ENCODE measurements at regions not wholly inside any gene's neighbourhood (a gene's known extent, or its start where the extent isn't known, plus 50 kb on each side); places are given as distances from the start of the nearest gene placed in this dataset.

- DNase-seq = no peak
Observed at GRCh38 chr20:22366631-22367030, 217.7 kb downstream of the FOXA2 start.

- DNase-seq = no peak
Observed at GRCh38 chr20:22354647-22355046, 229.7 kb downstream of the FOXA2 start.

- DNase-seq = no peak
Observed at GRCh38 chr20:22353586-22353985, 230.8 kb downstream of the FOXA2 start.

DNA sequence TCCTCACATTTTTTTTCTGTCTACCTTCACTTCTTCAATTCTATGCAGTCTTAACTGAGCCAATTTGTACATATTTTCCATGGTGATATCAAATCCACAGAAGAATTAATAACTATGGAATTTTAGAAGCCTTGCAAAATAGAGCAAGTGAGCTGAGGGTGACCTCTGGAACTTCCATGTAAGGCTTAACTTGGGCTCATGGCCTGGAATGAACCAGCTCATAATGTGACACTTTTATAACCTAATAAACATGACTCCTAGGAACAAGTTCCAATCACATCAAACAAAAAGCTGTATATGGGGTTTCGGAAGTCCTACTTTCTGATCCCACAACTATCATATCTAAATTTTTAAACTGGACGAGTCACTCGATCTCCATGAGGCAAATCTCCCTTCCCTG lies 232.4 kb downstream of the FOXA2 start:
- DNase-seq = no peak

DNA sequence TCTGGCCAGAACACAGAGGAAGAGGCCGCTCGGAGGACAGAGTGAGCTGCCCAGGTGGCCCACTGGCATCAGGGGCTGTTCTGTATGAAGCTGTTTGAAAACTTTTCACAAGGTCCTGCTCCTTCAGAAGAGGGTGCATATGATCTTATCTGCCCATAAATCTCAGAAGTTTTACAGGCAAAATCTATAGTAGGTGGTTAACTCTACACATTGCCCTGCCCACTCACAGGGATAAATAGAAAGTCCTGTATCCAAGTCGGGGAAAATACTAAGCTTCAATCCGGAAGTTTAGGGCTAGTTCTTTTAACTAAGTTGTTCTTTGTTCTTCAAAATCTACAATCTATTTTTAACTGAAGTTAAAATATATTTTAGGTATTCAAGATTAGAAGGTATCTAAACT lies 233.7 kb downstream of the FOXA2 start:
- DNase-seq = no peak

GRCh38 chr20:22348010-22348409 lies 236.4 kb downstream of the FOXA2 start:
- no peak for DNase-seq

GRCh38 chr20:22346716-22347115 lies 237.7 kb downstream of the FOXA2 start:
- DNase-seq = no peak

DNA sequence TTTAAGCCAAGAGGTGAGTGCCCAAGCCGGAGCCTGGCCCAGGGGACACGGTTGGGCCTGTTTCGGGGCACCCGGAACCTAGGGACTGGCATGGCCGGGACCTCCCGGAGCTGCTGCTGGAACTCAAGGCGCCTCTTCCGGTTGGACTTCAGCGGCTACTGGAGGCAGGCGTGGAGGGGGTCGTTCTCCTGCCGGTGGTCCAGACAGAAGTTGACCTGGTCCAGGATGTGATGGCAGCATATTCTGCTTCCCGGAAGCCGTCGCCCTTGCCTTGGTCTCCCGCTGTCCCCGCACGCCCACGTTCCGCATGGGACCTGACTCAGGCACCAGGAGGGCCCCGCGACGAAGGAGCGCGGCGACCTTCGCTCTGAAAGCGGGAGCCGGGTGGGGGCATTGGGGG lies 240.8 kb downstream of the FOXA2 start:
- no peak for DNase-seq

GRCh38 chr20:22342410-22342809 lies 242.0 kb downstream of the FOXA2 start:
- no peak for DNase-seq

GRCh38 chr20:22341508-22341907 lies 242.9 kb downstream of the FOXA2 start:
- DNase-seq = no peak

GRCh38 chr20:22339946-22340345 lies 244.4 kb downstream of the FOXA2 start:
- DNase-seq = no peak

DNA sequence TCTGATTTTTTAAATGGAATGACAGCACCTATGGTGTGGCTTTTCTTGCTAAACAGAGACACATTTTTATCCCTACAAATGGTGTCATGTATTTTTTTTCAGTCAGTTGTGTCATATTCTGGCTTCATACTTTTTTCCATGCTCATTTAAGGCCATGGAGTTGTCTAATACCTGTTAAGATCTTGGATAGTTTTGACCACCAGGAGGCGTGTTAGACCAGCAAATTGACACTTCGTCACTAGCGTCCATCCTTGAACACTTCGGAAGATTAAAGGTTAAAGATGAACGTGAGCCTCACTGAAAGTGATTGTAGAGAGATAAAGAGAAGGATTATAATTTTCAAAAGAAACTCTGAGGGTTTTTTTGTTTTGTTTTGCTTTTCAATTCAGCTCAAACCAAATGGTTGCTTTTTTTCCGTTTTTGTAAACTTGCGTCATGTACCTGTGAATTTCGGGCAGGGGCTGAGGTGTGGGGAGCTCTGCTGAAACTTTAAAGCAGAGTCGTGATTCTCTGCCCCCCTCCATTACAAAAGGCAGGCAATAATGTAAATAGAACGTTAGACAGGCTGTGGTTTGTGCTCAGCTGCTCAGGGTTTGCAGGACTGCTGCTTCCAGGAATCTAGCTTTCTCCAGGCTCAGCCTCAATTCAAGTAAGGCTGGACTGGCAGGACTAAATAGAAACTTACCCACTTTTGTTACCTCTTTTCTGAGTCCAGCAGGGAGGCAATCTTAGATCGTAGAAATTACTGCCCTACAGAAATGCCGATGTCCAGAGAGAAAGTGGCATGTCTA lies 245.1 kb downstream of the FOXA2 start:
- DNase-seq = no peak

GRCh38 chr20:22338140-22338708 lies 246.1 kb downstream of the FOXA2 start:
- no peak for DNase-seq

DNA sequence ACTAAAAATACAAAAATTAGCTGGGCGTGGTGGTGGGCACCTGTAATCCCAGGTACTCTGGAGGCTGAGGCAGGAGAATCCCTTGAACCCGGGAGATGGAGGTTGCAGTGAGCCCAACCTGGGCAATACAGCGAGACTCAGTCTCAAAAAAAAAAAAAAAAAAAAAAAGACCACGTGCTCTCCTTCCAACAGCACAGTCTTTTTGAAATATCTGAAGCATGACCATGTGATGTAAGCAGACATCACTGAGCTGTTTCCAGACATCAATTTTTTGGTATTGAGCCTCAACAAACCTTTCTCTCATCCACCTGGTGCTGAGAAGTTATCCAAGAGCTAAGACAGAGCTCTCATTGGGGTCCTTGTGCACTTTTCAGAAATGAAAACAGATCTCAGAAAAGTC lies 249.2 kb downstream of the FOXA2 start:
- no peak for DNase-seq

DNA sequence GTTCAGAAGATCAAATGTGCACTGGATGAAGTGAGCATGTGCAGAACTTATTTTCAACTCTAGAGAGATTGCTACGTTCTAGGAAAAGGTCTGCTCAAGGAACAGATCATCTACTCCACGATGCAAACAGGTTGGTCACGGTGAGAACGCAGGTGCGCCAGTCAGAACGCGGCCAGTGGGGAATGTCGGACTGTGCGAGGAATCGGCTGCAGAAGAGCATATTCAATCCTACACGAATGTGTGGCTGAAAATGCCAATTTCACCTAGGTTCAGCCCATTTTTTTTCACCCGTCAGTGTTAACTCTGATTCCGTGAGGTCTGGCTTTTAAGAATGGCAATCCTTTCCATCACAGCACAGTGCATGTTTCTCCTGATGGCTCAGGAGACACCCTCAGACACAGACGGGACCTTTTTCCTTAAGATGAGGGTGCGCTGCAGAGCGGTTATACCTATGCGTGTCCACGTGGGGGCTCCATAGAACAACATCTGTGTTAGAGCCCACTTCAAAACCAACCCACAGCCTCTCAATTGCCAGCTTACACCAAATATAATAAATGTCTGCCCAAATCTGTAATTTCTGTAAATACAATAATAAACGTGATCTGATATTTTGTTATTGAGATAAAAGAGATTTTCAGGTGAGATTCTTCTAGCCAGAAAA lies 250.4 kb downstream of the FOXA2 start:
- no peak for DNase-seq

DNA sequence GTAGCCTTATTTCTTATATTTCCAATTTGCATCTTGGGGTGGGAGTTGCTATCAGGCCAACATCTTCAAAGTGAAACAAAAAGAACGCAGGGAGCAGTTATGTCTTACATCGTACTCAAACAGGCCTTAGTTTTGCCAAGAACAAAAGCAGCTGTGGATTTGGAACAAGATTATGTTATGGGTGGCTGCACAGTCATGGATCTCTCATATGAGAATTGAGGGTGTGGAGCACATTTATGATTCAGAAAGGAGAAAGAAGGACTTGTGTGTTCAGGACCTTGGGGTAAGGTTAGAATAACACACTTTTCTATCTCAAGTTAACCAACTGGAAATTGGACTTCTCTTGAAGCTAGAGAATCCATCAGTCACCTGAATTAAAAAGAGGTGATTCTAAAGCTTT lies 259.9 kb downstream of the FOXA2 start:
- no peak for DNase-seq

DNA sequence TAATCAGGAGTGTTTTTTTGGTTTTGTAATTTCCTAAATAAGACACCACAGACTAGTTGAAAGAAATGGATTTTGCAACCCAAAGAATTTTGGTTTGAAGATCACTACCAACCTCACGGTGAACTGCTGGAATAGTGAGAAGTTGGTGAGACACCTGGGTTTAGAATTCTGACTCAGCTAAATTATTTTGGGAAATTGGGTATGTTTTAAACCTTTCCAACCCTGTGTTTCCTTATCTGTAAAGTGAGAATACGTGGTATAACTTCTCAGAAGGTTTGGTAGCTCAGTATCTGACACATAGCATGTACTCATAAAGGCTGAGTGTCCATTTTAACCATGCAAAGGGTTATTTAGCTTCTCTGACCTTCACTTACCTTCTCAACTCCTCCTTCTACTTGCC lies 261.9 kb downstream of the FOXA2 start:
- no peak for DNase-seq

DNA sequence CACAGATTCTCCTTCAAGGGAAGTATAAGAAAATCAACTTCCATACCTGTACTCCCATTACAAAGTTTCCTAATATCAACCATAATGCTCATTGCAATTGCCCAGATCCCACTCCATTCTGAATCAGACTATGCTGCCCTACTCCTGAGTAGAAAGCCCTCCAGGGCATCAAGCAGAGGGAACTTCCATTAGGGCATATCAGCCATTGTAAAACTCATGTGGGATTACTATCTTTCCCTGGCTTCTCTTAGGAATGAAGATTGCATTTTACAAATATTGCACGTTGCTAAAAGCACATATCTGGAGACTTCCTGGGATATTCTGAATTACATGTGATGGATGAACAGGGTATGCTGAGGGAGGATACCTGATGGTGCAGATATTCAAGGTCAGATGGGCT lies 263.2 kb downstream of the FOXA2 start:
- DNase-seq = no peak

- DNase-seq = no peak
Observed at GRCh38 chr20:22320245-22320915, 264.0 kb downstream of the FOXA2 start.

GRCh38 chr20:22315771-22316170 lies 268.6 kb downstream of the FOXA2 start:
- no peak for DNase-seq

GRCh38 chr20:22315073-22315472 lies 269.3 kb downstream of the FOXA2 start:
- DNase-seq = no peak

DNA sequence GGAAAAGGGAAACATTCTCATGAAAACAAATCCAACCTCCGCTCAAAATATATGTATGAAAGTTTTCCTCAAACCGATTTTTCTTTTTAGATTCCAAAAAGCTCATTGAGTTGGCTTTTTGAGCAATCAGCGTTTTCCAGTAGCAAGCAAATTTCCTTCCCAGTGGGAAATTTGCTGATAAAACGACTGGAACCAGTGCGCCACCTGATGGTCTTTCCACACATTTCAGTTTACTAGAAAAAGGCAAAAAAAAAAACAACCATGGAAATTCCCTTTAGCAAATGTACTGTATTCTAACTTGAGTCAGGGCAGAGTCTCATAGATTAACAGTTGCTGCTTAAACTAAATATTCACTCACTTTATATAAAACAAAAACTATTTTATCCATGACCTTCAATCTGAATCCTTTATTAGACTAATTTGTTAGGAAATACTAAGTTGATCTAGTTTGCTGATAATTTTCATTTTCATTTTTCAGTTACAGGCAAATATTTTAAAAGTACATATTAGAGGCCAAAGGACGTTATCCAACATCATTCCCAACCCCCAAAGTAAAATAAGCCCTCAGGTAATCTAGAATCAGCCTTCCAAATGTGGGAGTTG lies 271.5 kb downstream of the FOXA2 start:
- no peak for DNase-seq

DNA sequence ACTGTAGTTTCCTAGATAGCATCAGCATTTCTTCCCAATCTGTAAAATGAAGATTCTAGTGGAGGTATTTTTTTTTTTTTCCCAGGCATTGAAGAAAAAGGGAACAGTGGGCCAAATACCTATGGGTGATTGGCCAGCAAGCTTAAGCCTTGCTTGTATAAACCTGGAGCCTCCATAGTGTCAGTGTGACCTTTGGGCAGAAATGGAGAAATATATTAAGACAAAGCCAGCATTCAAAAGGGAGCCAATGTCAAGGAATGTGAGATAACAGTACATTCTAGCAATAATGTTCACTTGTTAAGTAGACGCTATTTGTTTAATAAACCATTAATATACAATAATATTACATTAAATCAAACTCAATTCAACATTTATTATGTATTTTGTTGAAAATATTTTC lies 275.4 kb downstream of the FOXA2 start:
- DNase-seq = no peak
